ENCODE measurements at regions not wholly inside any gene's neighbourhood (a gene's known extent, or its start where the extent isn't known, plus 50 kb on each side); places are given as distances from the start of the nearest gene placed in this dataset.

DNA sequence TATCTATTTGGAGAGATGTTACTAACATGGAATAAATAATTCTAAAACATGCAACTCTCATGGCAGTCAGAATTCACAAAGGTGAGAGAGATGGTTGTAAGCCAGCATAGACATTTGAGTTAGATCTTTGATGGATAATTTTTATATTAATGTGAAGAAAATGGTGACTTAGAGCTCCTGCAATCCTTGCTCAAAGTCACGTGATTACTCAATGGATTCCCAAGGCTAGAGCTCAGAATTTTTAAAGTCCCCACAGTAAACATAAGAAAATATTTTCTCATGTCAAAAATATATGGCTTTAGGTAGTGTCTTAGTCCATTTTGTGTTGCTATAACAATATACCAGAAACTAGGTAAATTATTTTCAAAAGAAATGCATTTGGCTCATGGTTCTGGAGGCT lies 281.5 kb upstream of the PRKD1 start:
- H3K9me3 Mint-ChIP-seq = no peaks in the 10 kb centered on the region

DNA sequence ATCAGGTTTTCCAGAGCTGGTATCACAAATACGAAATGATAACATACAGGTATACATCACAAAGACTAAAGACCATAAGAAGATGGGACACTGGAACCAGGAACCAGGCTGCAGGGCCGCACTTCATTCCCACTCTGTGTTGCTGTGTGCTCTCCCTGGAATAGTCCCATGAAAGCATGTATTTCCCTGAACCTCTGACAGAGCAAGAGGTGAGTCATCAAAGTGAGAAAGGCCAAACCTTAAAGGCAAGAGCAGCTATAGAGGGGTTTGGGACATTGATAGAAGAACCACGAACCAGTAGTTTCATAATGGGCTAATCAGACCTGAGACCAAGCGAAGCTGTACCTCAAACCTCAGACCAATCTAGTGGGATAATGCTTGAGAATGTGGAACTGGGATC lies 283.0 kb upstream of the PRKD1 start:
- TF ChIP-seq, protein P1, sequence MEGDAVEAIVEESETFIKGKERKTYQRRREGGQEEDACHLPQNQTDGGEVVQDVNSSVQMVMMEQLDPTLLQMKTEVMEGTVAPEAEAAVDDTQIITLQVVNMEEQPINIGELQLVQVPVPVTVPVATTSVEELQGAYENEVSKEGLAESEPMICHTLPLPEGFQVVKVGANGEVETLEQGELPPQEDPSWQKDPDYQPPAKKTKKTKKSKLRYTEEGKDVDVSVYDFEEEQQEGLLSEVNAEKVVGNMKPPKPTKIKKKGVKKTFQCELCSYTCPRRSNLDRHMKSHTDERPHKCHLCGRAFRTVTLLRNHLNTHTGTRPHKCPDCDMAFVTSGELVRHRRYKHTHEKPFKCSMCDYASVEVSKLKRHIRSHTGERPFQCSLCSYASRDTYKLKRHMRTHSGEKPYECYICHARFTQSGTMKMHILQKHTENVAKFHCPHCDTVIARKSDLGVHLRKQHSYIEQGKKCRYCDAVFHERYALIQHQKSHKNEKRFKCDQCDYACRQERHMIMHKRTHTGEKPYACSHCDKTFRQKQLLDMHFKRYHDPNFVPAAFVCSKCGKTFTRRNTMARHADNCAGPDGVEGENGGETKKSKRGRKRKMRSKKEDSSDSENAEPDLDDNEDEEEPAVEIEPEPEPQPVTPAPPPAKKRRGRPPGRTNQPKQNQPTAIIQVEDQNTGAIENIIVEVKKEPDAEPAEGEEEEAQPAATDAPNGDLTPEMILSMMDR (IDR thresholded peaks at IDR 0.05) = no peak
- peak overlapping the region; percentile 25; the same call in 1 of the 2 replicates for H3K27ac Mint-ChIP-seq
- H3K4me3 Mint-ChIP-seq = no peak overlapping the region
- H3K27me3 Mint-ChIP-seq (ENCODE audit: insufficient read depth) = peaks cover 1% of the 10 kb centered on the region; the same call in 1 of the 2 replicates
- no peaks in the 10 kb centered on the region for H3K36me3 Mint-ChIP-seq (ENCODE audit: low read depth)
- DNase-seq = peak; percentile 20
- peaks cover 31% of the 10 kb centered on the region for H3K4me1 Mint-ChIP-seq (ENCODE audit: low read depth)
- H3K9me3 Mint-ChIP-seq = no peaks in the 10 kb centered on the region

More for the DNA sequence above, 281.5 kb upstream of the PRKD1 start:
- H3K4me1 Mint-ChIP-seq (ENCODE audit: low read depth) = peaks cover 31% of the 10 kb centered on the region
- no peak for DNase-seq
- TF ChIP-seq, protein P1 (IDR thresholded peaks at IDR 0.05) = no peak
- H3K27ac Mint-ChIP-seq = no peak overlapping the region
- H3K27me3 Mint-ChIP-seq (ENCODE audit: insufficient read depth) = peaks cover 1% of the 10 kb centered on the region; the same call in 1 of the 2 replicates
- H3K4me3 Mint-ChIP-seq = no peak overlapping the region
- H3K36me3 Mint-ChIP-seq (ENCODE audit: low read depth) = no peaks in the 10 kb centered on the region

DNA sequence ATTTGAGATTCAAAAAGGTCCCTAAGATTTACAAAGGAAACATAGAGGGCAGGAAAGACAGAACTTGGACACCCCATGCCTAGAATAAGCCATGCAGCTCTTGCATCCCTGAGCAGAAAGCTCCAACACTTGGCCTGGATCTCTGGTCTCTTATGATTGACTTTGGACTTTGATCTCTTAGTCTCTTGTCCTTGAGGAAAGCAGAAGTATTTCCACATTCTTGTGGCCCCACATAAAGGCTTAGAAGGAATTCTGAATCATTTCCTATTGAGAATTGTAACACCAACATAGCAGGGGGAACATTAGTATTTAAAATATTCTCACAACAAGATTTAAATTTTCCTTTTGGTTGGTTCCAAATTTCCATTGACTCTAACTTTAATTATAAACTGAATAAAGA lies 283.7 kb upstream of the PRKD1 start:
- Mint-ChIP-seq H3K9me3 (no peaks in the 10 kb centered on the region), H3K4me1 (ENCODE audit: low read depth) (peaks cover 31% of the 10 kb centered on the region), H3K36me3 (ENCODE audit: low read depth) (no peaks in the 10 kb centered on the region), H3K4me3 (no peak overlapping the region), H3K27me3 (ENCODE audit: insufficient read depth) (peaks cover 1% of the 10 kb centered on the region; the same call in 1 of the 2 replicates), H3K27ac (peak overlapping the region; percentile 27)
- TF ChIP-seq, protein P1 (IDR thresholded peaks at IDR 0.05) = no peak
- peak; percentile 27 for DNase-seq

DNA sequence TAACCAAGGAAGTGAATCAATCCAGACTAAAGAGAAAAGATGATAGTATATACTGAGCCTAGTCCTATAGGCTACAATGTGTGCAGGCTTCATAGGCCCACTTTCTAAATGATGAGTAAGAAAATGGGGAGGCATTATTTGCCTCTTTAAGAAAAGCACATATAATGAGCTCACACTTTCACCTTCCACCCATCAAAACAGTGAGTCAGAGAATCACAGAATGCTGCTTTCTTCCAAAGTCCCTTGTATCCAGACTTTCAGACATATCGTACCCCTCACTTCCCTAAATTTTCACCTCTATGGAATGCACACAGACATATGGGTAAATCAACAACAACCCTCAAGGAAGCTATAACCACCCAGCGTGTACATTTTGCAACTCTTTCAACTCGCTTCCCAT lies 286.4 kb upstream of the PRKD1 start:
- Mint-ChIP-seq H3K4me1 (ENCODE audit: low read depth) (peaks cover 31% of the 10 kb centered on the region), H3K27me3 (ENCODE audit: insufficient read depth) (no peaks in the 10 kb centered on the region; the same call in 1 of the 2 replicates), H3K27ac (no peak overlapping the region), H3K36me3 (ENCODE audit: low read depth) (no peaks in the 10 kb centered on the region), H3K4me3 (no peak overlapping the region), H3K9me3 (no peaks in the 10 kb centered on the region)
- TF ChIP-seq, protein P1 (IDR thresholded peaks at IDR 0.05) = no peak
- peak; percentile 28 for DNase-seq

DNA sequence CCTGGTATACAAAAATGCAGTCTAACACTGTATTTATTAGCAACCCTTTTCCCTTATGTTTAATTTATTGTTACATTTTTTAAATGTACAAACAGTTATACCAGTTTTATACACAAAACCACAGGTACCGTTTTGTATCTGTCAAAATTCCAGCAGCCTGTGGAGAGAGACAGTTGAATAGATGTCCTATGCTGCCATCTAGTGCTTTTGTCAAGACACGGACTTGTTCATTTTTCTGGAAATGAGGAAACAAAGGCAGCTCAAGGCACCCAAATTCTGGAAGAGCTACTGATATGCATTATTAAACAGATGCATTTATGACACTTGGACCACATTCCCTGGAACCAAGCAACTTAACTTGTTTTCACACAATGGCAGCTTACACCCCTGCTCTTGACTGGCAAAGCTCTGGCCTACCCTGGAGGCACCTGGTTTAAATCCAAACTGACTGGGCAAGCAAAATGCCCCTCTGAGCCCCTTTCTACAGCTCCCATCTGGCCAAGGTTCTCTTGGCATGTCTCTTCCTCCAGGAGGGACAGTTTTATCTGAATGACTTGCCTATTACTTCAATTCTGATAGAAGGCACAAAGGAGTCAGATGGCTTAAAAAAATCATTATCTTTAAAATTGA lies 286.9 kb upstream of the PRKD1 start:
- TF ChIP-seq, protein P1 (IDR thresholded peaks at IDR 0.05) = peak; percentile 86
- peak; percentile 76 for DNase-seq
- H3K4me1 Mint-ChIP-seq (ENCODE audit: low read depth) = peaks cover 31% of the 10 kb centered on the region

More for the DNA sequence above, 286.9 kb upstream of the PRKD1 start:
- Mint-ChIP-seq H3K27ac (no peak overlapping the region), H3K27me3 (ENCODE audit: insufficient read depth) (no peaks in the 10 kb centered on the region; the same call in 1 of the 2 replicates), H3K36me3 (ENCODE audit: low read depth) (no peaks in the 10 kb centered on the region), H3K4me3 (no peak overlapping the region), H3K9me3 (no peaks in the 10 kb centered on the region)

Measured in HFFc6 (cell line).